HT1080 (cell line): ENCODE measurements at regions not wholly inside any gene's neighbourhood (a gene's known extent, or its start where the extent isn't known, plus 50 kb on each side); places are given as distances from the start of the nearest gene placed in this dataset.
"Not testable (repeated sequence)": the region's sequence is repeated elsewhere in the genome, so short reads cannot be mapped to it uniquely, and the experiment has no call there.

ENCODE experiments used
- DNase-seq: peaks from one replicate; pipeline ENCODE4 v3.0.0-alpha.2; 2015; ENCODE audit warnings: low read depth

DNA sequence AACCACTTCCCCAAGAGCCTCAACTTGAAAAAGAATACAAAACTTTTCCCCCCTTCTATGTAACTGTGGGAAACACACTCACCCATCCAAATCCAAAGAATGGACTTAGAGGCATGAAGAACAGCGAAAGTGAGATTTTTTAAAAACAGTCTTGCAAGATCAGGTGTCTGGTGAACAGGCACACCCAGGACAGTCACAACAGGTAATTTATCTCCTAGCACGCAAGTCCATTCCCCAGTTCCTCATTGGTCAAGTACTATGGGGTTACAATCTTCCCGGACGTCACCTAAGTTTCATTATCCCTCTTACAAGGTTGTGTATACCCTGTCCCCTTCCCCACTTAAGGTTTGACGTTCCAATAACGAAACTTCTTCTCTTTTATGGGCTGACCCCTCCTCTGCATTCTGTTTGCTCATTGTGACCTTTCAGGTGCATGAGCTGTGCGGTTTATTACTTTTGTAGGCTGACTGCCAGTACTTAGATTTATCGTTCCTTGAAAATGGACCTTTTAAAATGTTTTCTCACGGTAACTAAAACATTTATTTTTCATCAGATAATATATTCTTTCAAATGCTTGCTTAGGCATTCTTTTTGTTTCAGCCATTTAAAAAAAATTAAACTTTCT lies 1401.9 kb downstream of the FAM181B start:
- no peak for DNase-seq

DNA sequence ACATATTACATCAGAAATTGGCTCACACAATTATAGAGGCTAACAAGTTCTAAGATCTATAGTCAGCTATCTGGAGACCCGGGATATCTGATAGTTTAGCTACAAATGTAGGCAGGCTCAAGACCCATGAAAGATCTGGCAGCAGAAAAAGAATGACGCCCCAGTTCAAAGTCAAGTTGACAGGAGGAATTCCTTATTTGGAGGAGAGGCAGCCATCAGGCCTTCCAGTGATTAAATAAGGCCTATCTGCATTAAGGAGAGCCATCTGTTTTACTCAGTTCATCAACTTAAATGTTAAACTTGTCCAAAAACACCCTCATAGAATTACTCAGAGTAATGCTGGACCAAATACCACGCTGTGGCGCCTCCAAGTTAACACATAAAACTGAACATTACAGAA lies 1402.6 kb downstream of the FAM181B start:
- DNase-seq, result no peak

- DNase-seq, result no peak
Observed at GRCh38 chr11:81303038-81303664, 1430.5 kb downstream of the FAM181B start.

- no peak for DNase-seq
Observed at GRCh38 chr11:81301166-81301830, 1432.4 kb downstream of the FAM181B start.

- DNase-seq, result no peak
Observed at GRCh38 chr11:81286959-81287358, 1446.7 kb downstream of the FAM181B start.

GRCh38 chr11:81286550-81286949 lies 1447.1 kb downstream of the FAM181B start:
- DNase-seq, result no peak

DNA sequence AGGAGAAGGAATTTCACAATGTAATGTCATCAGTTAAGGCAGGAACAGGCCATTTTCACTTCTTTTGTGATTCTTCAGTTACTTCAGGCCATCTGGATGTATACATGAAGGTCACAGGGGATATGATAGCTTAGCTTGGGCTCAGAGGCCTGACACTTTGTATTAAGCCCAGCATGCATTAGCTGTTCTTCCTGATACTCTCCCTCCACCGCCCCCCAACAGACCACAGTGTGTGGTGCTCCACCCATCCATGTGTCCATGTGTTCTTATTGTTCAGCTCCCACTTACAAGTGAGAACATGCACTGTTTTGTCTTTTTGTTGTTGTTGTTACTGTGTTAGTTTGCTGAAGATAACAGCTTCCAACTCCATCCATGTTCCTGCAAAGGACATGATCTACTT lies 1453.4 kb downstream of the FAM181B start:
- not testable (repeated sequence) for DNase-seq

GRCh38 chr11:81278991-81279390 lies 1454.7 kb downstream of the FAM181B start:
- DNase-seq, result no peak

- no peak for DNase-seq
Observed at GRCh38 chr11:81270686-81271085, 1463.0 kb downstream of the FAM181B start.

DNA sequence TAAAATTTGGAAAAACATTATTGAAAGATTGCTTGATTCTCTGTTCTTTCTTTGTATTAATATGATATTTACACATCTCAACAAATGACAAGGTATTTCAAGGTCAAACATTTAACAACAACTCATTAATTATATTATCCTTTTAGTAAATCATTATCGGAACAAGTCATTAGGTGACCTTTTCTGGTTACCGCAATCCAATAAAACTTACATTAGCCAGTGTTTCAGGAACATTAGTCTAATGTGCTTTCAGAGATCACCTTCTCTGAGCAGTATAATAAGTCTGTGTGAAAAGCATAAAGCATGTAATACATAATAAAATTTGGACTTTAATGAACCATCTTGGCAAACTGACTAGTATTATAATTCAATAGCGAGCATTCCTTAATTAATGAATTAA lies 1466.4 kb downstream of the FAM181B start:
- DNase-seq, result no peak

DNA sequence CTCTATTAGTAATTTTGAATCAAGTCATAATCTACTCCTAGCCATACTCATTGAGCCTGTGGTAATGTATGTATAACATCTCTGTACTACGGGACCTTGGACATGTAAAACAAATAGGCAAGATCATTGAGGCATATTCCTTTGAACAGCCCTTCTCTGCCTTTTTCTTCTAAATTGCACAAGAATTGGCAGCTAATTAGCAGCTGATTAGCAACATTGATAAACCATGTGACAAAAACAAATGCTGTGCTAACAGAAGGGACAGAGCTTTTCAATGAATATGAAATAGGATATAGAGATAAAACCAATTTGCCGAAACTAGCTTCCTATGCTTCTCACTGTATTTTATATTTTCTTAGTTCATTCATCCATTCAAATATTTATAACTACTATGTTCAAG lies 1474.2 kb downstream of the FAM181B start:
- no peak for DNase-seq

DNA sequence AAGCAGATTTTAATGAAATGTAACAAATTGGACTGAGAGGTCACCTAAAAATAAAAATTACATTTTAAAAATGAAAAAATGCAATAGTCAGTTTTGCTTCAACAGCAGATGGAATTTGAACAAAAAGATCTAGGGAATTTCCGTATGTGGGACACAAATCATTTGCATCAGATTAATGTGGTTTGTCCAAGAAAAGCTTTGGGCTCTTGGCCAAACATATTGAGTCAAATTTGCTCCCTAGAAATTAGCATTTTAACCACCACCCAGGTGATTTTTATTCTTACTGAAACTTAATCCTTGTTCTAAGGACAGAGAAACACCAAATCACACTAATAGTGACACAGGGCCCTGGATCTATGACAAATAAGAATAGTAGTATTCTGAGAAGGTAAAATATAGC lies 1477.8 kb downstream of the FAM181B start:
- DNase-seq, result no peak

- no peak for DNase-seq
Observed at GRCh38 chr11:81253244-81253643, 1480.4 kb downstream of the FAM181B start.

GRCh38 chr11:81246941-81247340 lies 1486.7 kb downstream of the FAM181B start:
- DNase-seq, result no peak

- DNase-seq, result no peak
Observed at GRCh38 chr11:81245791-81246190, 1487.9 kb downstream of the FAM181B start.

DNA sequence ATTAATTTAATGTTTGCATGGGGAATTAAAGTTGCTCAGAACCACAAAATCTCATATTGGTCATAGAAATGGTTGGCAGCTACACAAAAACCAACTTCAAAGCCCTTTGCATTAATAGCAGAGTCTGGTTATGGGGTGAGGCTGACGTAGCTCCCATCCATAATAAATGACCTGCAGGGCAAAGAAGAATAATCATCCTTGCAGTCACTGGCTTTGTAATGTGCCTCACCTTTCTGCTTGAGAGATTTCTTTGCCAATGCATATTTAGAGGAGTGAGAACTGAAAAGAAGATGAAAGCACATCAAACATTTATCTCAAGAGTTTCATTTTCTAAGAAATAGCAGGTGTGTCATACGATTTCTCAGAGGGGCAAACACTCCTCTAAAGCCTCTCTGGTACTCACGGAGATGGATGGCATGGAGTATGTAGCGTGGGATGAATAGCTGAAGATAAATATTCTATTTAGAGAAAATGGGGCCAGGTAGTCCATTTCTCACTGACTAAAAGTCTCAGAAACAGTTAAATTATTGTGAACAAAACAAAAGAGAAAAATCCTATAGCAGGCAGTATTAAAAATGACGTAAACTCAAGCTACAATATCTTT lies 1491.9 kb downstream of the FAM181B start:
- DNase-seq, result no peak

GRCh38 chr11:81237139-81237538 lies 1496.5 kb downstream of the FAM181B start:
- peak; percentile 42 for DNase-seq

DNA sequence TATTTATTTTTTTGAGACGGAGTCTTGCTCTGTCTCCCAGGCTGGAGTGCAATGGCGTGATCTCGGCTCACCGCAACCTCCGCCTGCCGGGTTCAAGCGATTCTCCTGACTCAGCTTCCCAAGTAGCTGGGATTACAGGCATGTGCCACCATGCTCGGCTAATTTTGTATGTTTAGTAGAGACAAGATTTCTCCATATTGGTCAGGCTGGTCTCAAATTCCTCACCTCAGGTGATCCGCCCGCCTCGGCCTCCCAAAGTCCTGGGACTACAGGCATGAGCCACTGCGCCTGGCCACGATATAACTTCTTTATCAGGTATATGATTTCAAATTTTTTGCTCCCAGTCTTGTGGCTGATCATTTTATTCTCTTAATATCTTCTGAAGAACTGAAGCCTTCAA lies 1506.3 kb downstream of the FAM181B start:
- not testable (repeated sequence) for DNase-seq

GRCh38 chr11:81224396-81224795 lies 1509.3 kb downstream of the FAM181B start:
- DNase-seq, result peak; percentile 33

DNA sequence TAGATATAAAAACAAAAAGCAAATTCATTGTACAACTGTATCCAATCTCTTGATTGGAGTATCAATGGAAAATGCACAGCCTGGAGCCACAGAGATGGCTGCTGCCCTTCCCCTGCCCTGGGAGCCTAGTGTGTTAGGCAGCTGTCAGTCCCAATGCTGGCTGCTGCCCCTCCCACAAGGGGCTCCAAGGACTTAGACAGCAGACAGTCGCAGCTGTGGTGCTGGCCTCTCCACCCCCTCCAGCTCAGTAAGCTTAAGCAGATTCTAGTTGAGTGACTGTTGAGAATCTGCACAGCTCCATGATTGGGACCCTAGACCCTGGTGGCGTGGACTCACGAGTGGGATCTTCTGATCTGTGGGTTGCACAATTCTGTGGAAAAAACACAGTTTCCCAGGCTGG lies 1511.2 kb downstream of the FAM181B start:
- DNase-seq, result no peak

DNA sequence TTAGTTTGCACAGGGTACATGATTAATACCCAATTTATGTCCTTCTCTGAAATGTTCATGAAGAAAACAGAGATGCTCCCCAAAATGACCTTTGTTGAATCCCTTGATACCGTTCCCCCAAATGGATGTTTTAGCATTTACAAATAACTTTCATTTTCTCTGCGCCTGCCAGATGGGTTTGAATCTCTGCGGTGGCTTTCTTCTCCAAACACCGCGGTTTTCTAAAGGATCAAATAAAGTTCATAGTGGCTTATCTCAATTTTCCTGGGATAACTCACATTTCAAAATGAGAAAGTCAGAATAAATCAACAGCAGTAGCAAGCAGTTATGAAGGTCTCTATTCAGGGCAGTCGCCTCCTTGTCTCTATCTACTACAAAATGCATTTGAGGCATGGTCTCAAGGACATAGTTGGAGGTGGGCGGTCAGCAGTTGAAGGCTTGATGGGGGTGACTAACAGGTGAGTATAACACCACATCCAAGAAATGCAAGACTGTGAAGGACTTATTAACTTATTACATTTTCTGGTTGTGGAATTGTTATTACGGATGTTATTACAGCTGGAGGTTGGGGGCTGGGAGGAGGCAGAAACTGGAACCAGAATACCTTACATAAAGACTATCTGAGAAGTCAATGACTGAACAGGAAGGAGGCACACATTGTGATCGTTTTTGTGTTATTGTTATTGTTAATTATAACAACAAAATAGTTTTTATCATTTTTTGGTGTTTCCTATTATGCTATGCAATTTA lies 1513.3 kb downstream of the FAM181B start:
- no peak for DNase-seq

GRCh38 chr11:81219661-81220060 lies 1514.0 kb downstream of the FAM181B start:
- DNase-seq, result peak; percentile 18
